ENCODE measurements at regions not wholly inside any gene's neighbourhood (a gene's known extent, or its start where the extent isn't known, plus 50 kb on each side); places are given as distances from the start of the nearest gene placed in this dataset.

GRCh38 chr13:53807251-53807834 lies 778.7 kb downstream of the OLFM4 start:
- H3K27ac ChIP-seq = no peak overlapping the region
- DNase-seq (no peak), ATAC-seq (no peak)
- intact Hi-C loops (cut with DNase I) = no loop called here
- H3K9me3 ChIP-seq = peaks cover 0 to 4% (median 0%) of the 10 kb centered on the region in 12 donors
- H3K36me3 ChIP-seq = no peaks in the 10 kb centered on the region
- H3K4me3 ChIP-seq = no peak overlapping the region
- WGBS, 4 donors = 25 to 28% (median 26%) methylated on average over 3 of the region's 3 CpGs
- TF ChIP-seq CTCF (IDR thresholded peaks at IDR 0.05) (no peak), POLR2A (IDR thresholded peaks at IDR 0.05) (no peak)
- no peaks in the 10 kb centered on the region for H3K4me1 ChIP-seq
- no peaks in the 10 kb centered on the region for H3K27me3 ChIP-seq

- ATAC-seq = no peak
- no peak for TF ChIP-seq CTCF (IDR thresholded peaks at IDR 0.05)
- no peak for TF ChIP-seq POLR2A (IDR thresholded peaks at IDR 0.05)
- Histone ChIP-seq H3K36me3 (no peaks in the 10 kb centered on the region), H3K4me3 (no peak overlapping the region), H3K9me3 (no peaks in the 10 kb centered on the region), H3K27me3 (peaks cover 0 to 3% (median 0%) of the 10 kb centered on the region in 9 donors), H3K4me1 (no peaks in the 10 kb centered on the region), H3K27ac (no peak overlapping the region)
- 37 to 44% (median 40%) methylated on average over 10 of the region's 10 CpGs for WGBS, 4 donors
- no peak for DNase-seq
- intact Hi-C loops (cut with DNase I) = no loop called here
These were observed 793.0 kb downstream of the OLFM4 start for GRCh38 chr13:53821632-53822031.

- no peaks in the 10 kb centered on the region for H3K36me3 ChIP-seq
- no peak overlapping the region for H3K4me3 ChIP-seq
- no peak for TF ChIP-seq CTCF (IDR thresholded peaks at IDR 0.05)
- TF ChIP-seq POLR2A (IDR thresholded peaks at IDR 0.05) = no peak
- intact Hi-C loops (cut with DNase I) = no loop called here
- DNase-seq (no peak), ATAC-seq (no peak)
- H3K4me1 ChIP-seq = no peaks in the 10 kb centered on the region
- no peaks in the 10 kb centered on the region for H3K9me3 ChIP-seq
- peaks cover 0 to 3% (median 0%) of the 10 kb centered on the region in 9 donors for H3K27me3 ChIP-seq
- 65 to 76% (median 70%) methylated on average over 5 of the region's 5 CpGs for WGBS, 4 donors
- no peak overlapping the region for H3K27ac ChIP-seq
These were observed 793.5 kb downstream of the OLFM4 start for GRCh38 chr13:53822136-53822535.

- intact Hi-C loops (cut with DNase I) = no loop called here
- H3K36me3 ChIP-seq = no peaks in the 10 kb centered on the region
- ATAC-seq (no peak), DNase-seq (no peak)
- H3K9me3 ChIP-seq = peaks cover 0 to 13% (median 0%) of the 10 kb centered on the region in 12 donors
- H3K27me3 ChIP-seq = no peaks in the 10 kb centered on the region
- no peaks in the 10 kb centered on the region for H3K4me1 ChIP-seq
- H3K4me3 ChIP-seq = no peak overlapping the region
- no peak overlapping the region for H3K27ac ChIP-seq
- TF ChIP-seq CTCF (IDR thresholded peaks at IDR 0.05) (no peak), POLR2A (IDR thresholded peaks at IDR 0.05) (no peak)
These were observed 810.8 kb downstream of the OLFM4 start for GRCh38 chr13:53839461-53839860.
